Neural crest cell (in vitro differentiated cells): ENCODE measurements at regions not wholly inside any gene's neighbourhood (a gene's known extent, or its start where the extent isn't known, plus 50 kb on each side); places are given as distances from the start of the nearest gene placed in this dataset.

Experiments
- DNase-seq: peaks from one replicate; pipeline ENCODE4 v3.0.0; 2021; ENCODE audit warnings: low read depth, mixed read lengths, low spot score
- H3K27ac Mint-ChIP-seq: one replicate; pipeline ENCODE4 v1.8.0; 2021; ENCODE audit warnings: mild to moderate bottlenecking, mixed read lengths; ENCODE audit not compliant: unreplicated experiment
- H3K27me3 Mint-ChIP-seq: 2 replicates; pipeline ENCODE4 v1.8.0; 2021; ENCODE audit warnings: low read depth, mild to moderate bottlenecking, mixed read lengths
- H3K36me3 Mint-ChIP-seq: 2 replicates; pipeline ENCODE4 v1.8.0; 2021; ENCODE audit warnings: low read depth, mild to moderate bottlenecking, mixed read lengths
- H3K4me1 Mint-ChIP-seq: 2 replicates; pipeline ENCODE4 v1.8.0; 2021; ENCODE audit warnings: mixed read lengths
- H3K4me3 Mint-ChIP-seq: one replicate; pipeline ENCODE4 v1.8.0; 2021; ENCODE audit warnings: mild to moderate bottlenecking, mixed read lengths
- H3K9me3 Mint-ChIP-seq: 2 replicates; pipeline ENCODE4 v1.8.0; 2021; ENCODE audit warnings: mixed read lengths
- CTCF ChIP-seq: fragments of 200-600 bp; sonication (generic); conservative IDR thresholded peaks from 2 replicates; pipeline ENCODE4 v1.5.0; 2021; ENCODE audit warnings: antibody characterized with exemption, mild to moderate bottlenecking

GRCh38 chr2:56508662-56509061, 324.9 kb downstream of the CCDC85A start:
- H3K9me3 Mint-ChIP-seq: no peaks in the 10 kb centered on the region
- H3K4me1 Mint-ChIP-seq: no peaks in the 10 kb centered on the region
- no peak overlapping the region for H3K4me3 Mint-ChIP-seq
- H3K27ac Mint-ChIP-seq: no peak overlapping the region
- TF ChIP-seq CTCF: no peak
- no peak for DNase-seq
- no peaks in the 10 kb centered on the region for H3K36me3 Mint-ChIP-seq
- peaks cover 8% of the 10 kb centered on the region for H3K27me3 Mint-ChIP-seq

- Mint-ChIP-seq H3K27me3 (peaks cover 8% of the 10 kb centered on the region), H3K36me3 (no peaks in the 10 kb centered on the region), H3K4me3 (no peak overlapping the region), H3K9me3 (no peaks in the 10 kb centered on the region), H3K27ac (no peak overlapping the region), H3K4me1 (no peaks in the 10 kb centered on the region)
- no peak for DNase-seq
- TF ChIP-seq CTCF: no peak
These were observed 326.8 kb downstream of the CCDC85A start for GRCh38 chr2:56510610-56511009.

GRCh38 chr2:56515399-56515798, 331.6 kb downstream of the CCDC85A start:
- no peaks in the 10 kb centered on the region for H3K9me3 Mint-ChIP-seq
- H3K4me1 Mint-ChIP-seq: no peaks in the 10 kb centered on the region
- no peak overlapping the region for H3K27ac Mint-ChIP-seq
- DNase-seq: no peak
- H3K36me3 Mint-ChIP-seq: no peaks in the 10 kb centered on the region
- no peak for TF ChIP-seq CTCF
- no peak overlapping the region for H3K4me3 Mint-ChIP-seq
- H3K27me3 Mint-ChIP-seq: peaks cover 10% of the 10 kb centered on the region

- no peak for TF ChIP-seq CTCF
- no peak overlapping the region for H3K27ac Mint-ChIP-seq
- no peaks in the 10 kb centered on the region for H3K36me3 Mint-ChIP-seq
- H3K27me3 Mint-ChIP-seq: peaks cover 7% of the 10 kb centered on the region
- H3K9me3 Mint-ChIP-seq: no peaks in the 10 kb centered on the region
- DNase-seq: no peak
- no peak overlapping the region for H3K4me3 Mint-ChIP-seq
- H3K4me1 Mint-ChIP-seq: no peaks in the 10 kb centered on the region
These were observed 336.0 kb downstream of the CCDC85A start for GRCh38 chr2:56519806-56520205.

- peaks cover 18% of the 10 kb centered on the region for H3K27me3 Mint-ChIP-seq
- TF ChIP-seq CTCF: no peak
- no peak for DNase-seq
- no peak overlapping the region for H3K4me3 Mint-ChIP-seq
- no peaks in the 10 kb centered on the region for H3K4me1 Mint-ChIP-seq
- no peaks in the 10 kb centered on the region for H3K9me3 Mint-ChIP-seq
- no peak overlapping the region for H3K27ac Mint-ChIP-seq
- H3K36me3 Mint-ChIP-seq: no peaks in the 10 kb centered on the region
These were observed 338.9 kb downstream of the CCDC85A start for GRCh38 chr2:56522605-56523089.

GRCh38 chr2:56523816-56524215, 340.0 kb downstream of the CCDC85A start:
- H3K27ac Mint-ChIP-seq: no peak overlapping the region
- no peak for DNase-seq
- TF ChIP-seq CTCF: no peak
- no peak overlapping the region for H3K4me3 Mint-ChIP-seq
- peaks cover 20% of the 10 kb centered on the region for H3K27me3 Mint-ChIP-seq
- no peaks in the 10 kb centered on the region for H3K4me1 Mint-ChIP-seq
- no peaks in the 10 kb centered on the region for H3K9me3 Mint-ChIP-seq
- H3K36me3 Mint-ChIP-seq: no peaks in the 10 kb centered on the region
